ENCODE measurements at regions not wholly inside any gene's neighbourhood (a gene's known extent, or its start where the extent isn't known, plus 50 kb on each side); places are given as distances from the start of the nearest gene placed in this dataset.

DNA sequence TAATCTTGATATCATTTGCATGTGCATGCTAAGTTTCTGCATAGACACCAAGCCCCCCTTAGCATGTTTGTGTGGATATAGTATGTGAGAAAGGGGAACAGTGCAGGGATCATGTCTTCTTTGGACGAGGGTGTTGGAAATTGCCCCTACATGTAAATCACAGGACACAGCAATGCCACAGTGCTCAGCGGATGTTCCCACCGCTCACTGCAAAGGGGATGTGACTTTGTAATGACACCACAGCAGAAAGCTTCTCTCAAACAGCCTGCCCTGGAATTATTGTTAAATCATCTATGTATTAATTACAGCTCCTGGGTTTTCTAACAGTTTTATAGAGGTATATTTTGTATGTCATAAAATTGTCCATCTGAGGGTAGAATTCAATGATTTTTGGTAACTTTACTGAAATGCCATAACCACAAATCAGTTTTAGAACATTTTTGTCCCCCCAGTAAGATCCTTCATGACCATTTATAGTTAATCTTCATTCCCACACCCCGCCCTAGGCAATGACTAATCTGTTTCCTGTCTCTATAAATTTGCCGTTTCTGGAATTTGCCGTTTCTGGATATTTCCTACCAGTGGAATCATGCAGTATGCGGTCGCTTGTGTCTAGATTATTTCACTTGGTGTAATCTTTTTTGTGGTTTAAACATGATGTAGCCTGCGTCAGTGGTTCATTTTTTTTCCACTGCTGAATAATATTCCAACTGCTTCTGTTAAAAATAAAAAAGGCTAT is 648.5 kb upstream of the WWC1 start:
- no peak overlapping the region for H3K9ac ChIP-seq (ENCODE audit: low read length)
- Mint-ChIP-seq H3K4me1 (no peaks in the 10 kb centered on the region), H3K9me3 (ENCODE audit: insufficient read depth) (peaks cover 3% of the 10 kb centered on the region), H3K4me3 (no peak overlapping the region), H3K27ac (no peak overlapping the region), H3K27me3 (no peaks in the 10 kb centered on the region)
- H3K9me3 ChIP-seq (ENCODE audit: control extremely low read depth in 1 of 3, control insufficient read depth in 2 of 3, insufficient read depth in 1 of 3, low read length in 2 of 3): no peaks in the 10 kb centered on the region
- no peaks in the 10 kb centered on the region for H4K20me1 ChIP-seq (ENCODE audit: control insufficient read depth, insufficient read depth, low read length, poor library complexity, severe bottlenecking)
- 85% methylated on average over 2 of the region's 9 CpGs for WGBS (ENCODE audit: insufficient coverage)
- DNase-seq: no peak
- no peak overlapping the region for H3K4me3 ChIP-seq (ENCODE audit: control extremely low read depth in 1 of 5, extremely low read depth in 1 of 5, insufficient read depth in 1 of 5, low read depth in 2 of 5, low read length in 4 of 5)
- H3K4me1 ChIP-seq (ENCODE audit: control insufficient read depth in 2 of 2, insufficient read depth in 2 of 2, low read length in 2 of 2): no peaks in the 10 kb centered on the region
- no peak for ATAC-seq (ENCODE audit: low read depth)
- no peaks in the 10 kb centered on the region for H3K79me2 ChIP-seq (ENCODE audit: control insufficient read depth, insufficient read depth, low read length)
- no peaks in the 10 kb centered on the region for H3K27me3 ChIP-seq (replicated peaks in 1 of 4; ENCODE audit: control extremely low read depth in 1 of 4, control insufficient read depth in 3 of 4, insufficient read depth in 4 of 4, low read length in 3 of 4)
- H3K4me2 ChIP-seq (replicated peaks; ENCODE audit: low read depth, low read length, poor library complexity, severe bottlenecking): no peak overlapping the region
- intact Hi-C loops (cut with micrococcal nuclease): no loop called here
- no peaks in the 10 kb centered on the region for H3K36me3 ChIP-seq (replicated peaks in 1 of 2; ENCODE audit: control extremely low read depth in 1 of 2, control insufficient read depth in 1 of 2, extremely low read depth in 1 of 2, insufficient read depth in 2 of 2, low read length in 1 of 2)
- CTCF ChIA-PET: no interaction called here
- no peak overlapping the region for H3K27ac ChIP-seq (ENCODE audit: low read length in 2 of 2)
- POLR2A ChIA-PET: no interaction called here
- TF ChIP-seq, protein P1, sequence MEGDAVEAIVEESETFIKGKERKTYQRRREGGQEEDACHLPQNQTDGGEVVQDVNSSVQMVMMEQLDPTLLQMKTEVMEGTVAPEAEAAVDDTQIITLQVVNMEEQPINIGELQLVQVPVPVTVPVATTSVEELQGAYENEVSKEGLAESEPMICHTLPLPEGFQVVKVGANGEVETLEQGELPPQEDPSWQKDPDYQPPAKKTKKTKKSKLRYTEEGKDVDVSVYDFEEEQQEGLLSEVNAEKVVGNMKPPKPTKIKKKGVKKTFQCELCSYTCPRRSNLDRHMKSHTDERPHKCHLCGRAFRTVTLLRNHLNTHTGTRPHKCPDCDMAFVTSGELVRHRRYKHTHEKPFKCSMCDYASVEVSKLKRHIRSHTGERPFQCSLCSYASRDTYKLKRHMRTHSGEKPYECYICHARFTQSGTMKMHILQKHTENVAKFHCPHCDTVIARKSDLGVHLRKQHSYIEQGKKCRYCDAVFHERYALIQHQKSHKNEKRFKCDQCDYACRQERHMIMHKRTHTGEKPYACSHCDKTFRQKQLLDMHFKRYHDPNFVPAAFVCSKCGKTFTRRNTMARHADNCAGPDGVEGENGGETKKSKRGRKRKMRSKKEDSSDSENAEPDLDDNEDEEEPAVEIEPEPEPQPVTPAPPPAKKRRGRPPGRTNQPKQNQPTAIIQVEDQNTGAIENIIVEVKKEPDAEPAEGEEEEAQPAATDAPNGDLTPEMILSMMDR (IDR thresholded peaks at IDR 0.05): no peak
- TF ChIP-seq EZH2 (IDR thresholded peaks at IDR 0.05; ENCODE audit: borderline replicate concordance, insufficient read depth, low read depth, low read length, poor library complexity, severe bottlenecking): no peak
- H2AFZ ChIP-seq (ENCODE audit: insufficient read depth, low read depth, low read length, poor library complexity, severe bottlenecking): no peak overlapping the region

DNA sequence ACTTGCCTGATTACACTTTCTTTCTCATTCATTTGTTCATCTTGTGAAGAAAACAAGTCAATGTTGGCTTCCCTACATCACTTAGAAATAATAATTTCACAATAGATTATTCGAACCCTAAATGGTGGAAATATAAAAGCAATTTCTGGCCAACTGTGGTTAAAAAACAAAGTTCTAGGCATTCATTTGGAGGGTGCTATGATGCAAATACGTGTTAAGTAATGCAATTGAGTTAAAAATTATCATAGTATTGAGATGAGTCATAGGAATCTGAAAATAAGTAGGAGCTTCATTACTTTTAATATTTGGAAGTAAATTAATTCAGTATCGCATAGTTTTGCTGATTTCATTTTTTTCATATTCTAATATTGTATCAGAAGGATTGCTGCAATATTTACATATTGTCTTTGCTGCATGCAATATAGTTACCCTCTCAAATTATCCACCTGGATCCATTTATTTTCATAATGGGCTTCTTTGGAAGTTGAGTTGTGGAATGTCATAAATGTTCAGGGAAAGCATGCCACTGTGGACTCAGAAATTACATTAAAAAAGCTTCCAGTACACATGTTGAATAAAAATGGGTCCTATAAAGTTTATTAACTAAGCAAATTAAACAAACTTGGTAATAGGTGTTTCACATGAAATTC is 647.7 kb upstream of the WWC1 start:
- H3K36me3 ChIP-seq (replicated peaks in 1 of 2; ENCODE audit: control extremely low read depth in 1 of 2, control insufficient read depth in 1 of 2, extremely low read depth in 1 of 2, insufficient read depth in 2 of 2, low read length in 1 of 2): no peaks in the 10 kb centered on the region
- no peak overlapping the region for H3K9ac ChIP-seq (ENCODE audit: low read length)
- H3K79me2 ChIP-seq (ENCODE audit: control insufficient read depth, insufficient read depth, low read length): no peaks in the 10 kb centered on the region
- no peak overlapping the region for H2AFZ ChIP-seq (ENCODE audit: insufficient read depth, low read depth, low read length, poor library complexity, severe bottlenecking)
- Mint-ChIP-seq H3K27me3 (no peaks in the 10 kb centered on the region), H3K4me3 (no peak overlapping the region), H3K4me1 (no peaks in the 10 kb centered on the region), H3K9me3 (ENCODE audit: insufficient read depth) (peaks cover 3% of the 10 kb centered on the region), H3K27ac (no peak overlapping the region)
- no peak for DNase-seq
- H4K20me1 ChIP-seq (ENCODE audit: control insufficient read depth, insufficient read depth, low read length, poor library complexity, severe bottlenecking): no peaks in the 10 kb centered on the region
- no peaks in the 10 kb centered on the region for H3K27me3 ChIP-seq (replicated peaks in 1 of 4; ENCODE audit: control extremely low read depth in 1 of 4, control insufficient read depth in 3 of 4, insufficient read depth in 4 of 4, low read length in 3 of 4)
- no peak for ATAC-seq (ENCODE audit: low read depth)
- POLR2A ChIA-PET: no interaction called here
- no peaks in the 10 kb centered on the region for H3K9me3 ChIP-seq (ENCODE audit: control extremely low read depth in 1 of 3, control insufficient read depth in 2 of 3, insufficient read depth in 1 of 3, low read length in 2 of 3)
- H3K4me1 ChIP-seq (ENCODE audit: control insufficient read depth in 2 of 2, insufficient read depth in 2 of 2, low read length in 2 of 2): no peaks in the 10 kb centered on the region
- WGBS (ENCODE audit: insufficient coverage): no CpG with 5 or more reads among the region's 3 CpGs
- no peak overlapping the region for H3K4me2 ChIP-seq (replicated peaks; ENCODE audit: low read depth, low read length, poor library complexity, severe bottlenecking)
- H3K27ac ChIP-seq (ENCODE audit: low read length in 2 of 2): no peak overlapping the region
- CTCF ChIA-PET: no interaction called here
- no peak for TF ChIP-seq EZH2 (IDR thresholded peaks at IDR 0.05; ENCODE audit: borderline replicate concordance, insufficient read depth, low read depth, low read length, poor library complexity, severe bottlenecking)
- no peak overlapping the region for H3K4me3 ChIP-seq (ENCODE audit: control extremely low read depth in 1 of 5, extremely low read depth in 1 of 5, insufficient read depth in 1 of 5, low read depth in 2 of 5, low read length in 4 of 5)
- intact Hi-C loops (cut with micrococcal nuclease): no loop called here
